K562 (cell line): ENCODE measurements at regions not wholly inside any gene's neighbourhood (a gene's known extent, or its start where the extent isn't known, plus 50 kb on each side); places are given as distances from the start of the nearest gene placed in this dataset.

Experiments used
- ATAC-seq: fragments of 200-7000 bp; cut with Tn5 transposase; 3 replicates; pipeline ENCODE4 v1.9.1; 2020; ENCODE audit warnings: moderate library complexity
- BruUV-seq: library from RNA; stranded (reverse); fragments of 400-500 nt; replicated peaks from 2 replicates; lab custom pipeline; 2021; lab: Mats Ljungman, UMichigan
- CTCF ChIA-PET: fragments of 300-600 bp; formaldehyde crosslinking; extraction: SDS; loops from one replicate; lab custom pipeline; 2021; ENCODE audit warnings: low intra/inter-chr PET ratio; lab: Yijun Ruan, JAX
- POLR2A ChIA-PET: fragments of 300-600, 350-650 bp; sonication (Branson Sonifier 250); formaldehyde crosslinking; extraction: SDS; loops from one replicate; lab custom pipeline; 2021; ENCODE audit warnings: antibody characterized with exemption, inconsistent platforms; lab: Yijun Ruan, JAX
- DNase-seq, 4 experiments: peaks; one replicate each; pipeline versions ENCODE4 v3.0.0 to v3.0.0-alpha.2; 2011 to 2018; ENCODE audit warnings: low spot score in 3 of 4, mixed read lengths in 3 of 4; ENCODE audit errors: extremely low read depth in 1 of 4
- FAIRE-seq: peaks from 2 replicates; lab custom pipeline; 2011; peaks lifted over from hg19 to GRCh38; lab: Jason Lieb, UNC
- H2AFZ ChIP-seq: 2 replicates; pipeline ENCODE4 v1.6.0; 2011; ENCODE audit warnings: low read depth, low read length, control low read depth, inconsistent platforms
- H3K27ac ChIP-seq: fragments of 200-600 bp; 3 replicates; pipeline ENCODE4 v1.8.0; 2011; ENCODE audit warnings: low read depth, mild to moderate bottlenecking, control low read depth, inconsistent platforms, low read length, moderate library complexity, mixed read lengths; ENCODE audit errors: extremely low read depth
- H3K27me3 ChIP-seq, 2 experiments: fragments of 300-600 bp in 1 of 2; 2 replicates in 1 of 2; 3 replicates in 1 of 2; pipeline versions ENCODE4 v1.6.0 to v1.8.0; 2011; ENCODE audit warnings: inconsistent platforms in 2 of 2, low read length in 2 of 2, mild to moderate bottlenecking in 1 of 2, mixed read lengths in 1 of 2, moderate library complexity in 1 of 2; ENCODE audit not compliant: control insufficient read depth in 2 of 2, insufficient read depth in 2 of 2
- H3K36me3 ChIP-seq: fragments of 300-600 bp; 3 replicates; pipeline ENCODE4 v1.8.0; 2011; ENCODE audit warnings: mild to moderate bottlenecking, low read length, inconsistent platforms; ENCODE audit not compliant: control insufficient read depth, insufficient read depth
- H3K4me1 ChIP-seq, 2 experiments: fragments of 200-600 bp in 1 of 2; replicated peaks in 1 of 2; 2 replicates in 1 of 2; 3 replicates in 1 of 2; pipeline versions ENCODE4 v1.5.1 to v1.8.0; 2011; ENCODE audit warnings: inconsistent platforms in 2 of 2, low read length in 2 of 2, mild to moderate bottlenecking in 1 of 2, mixed read lengths in 1 of 2, moderate library complexity in 1 of 2; ENCODE audit not compliant: control insufficient read depth in 2 of 2, insufficient read depth in 2 of 2
- H3K4me2 ChIP-seq: 2 replicates; pipeline ENCODE4 v1.6.1; 2011; ENCODE audit warnings: low read length, control low read depth, inconsistent platforms, mixed read lengths; ENCODE audit not compliant: insufficient read depth
- H3K4me3 ChIP-seq: fragments of 200-600 bp; sonication (generic), shearing (Covaris generic); 2 replicates; pipeline ENCODE4 v1.5.1; 2016; ENCODE audit warnings: control low read depth, inconsistent platforms
- H3K79me2 ChIP-seq: fragments of 200-600 bp; 3 replicates; pipeline ENCODE4 v1.8.0; 2011; ENCODE audit warnings: low read length, inconsistent platforms; ENCODE audit not compliant: control insufficient read depth, insufficient read depth
- H3K9ac ChIP-seq, 2 experiments: 2 replicates each; pipeline versions ENCODE4 v1.6.0 to v1.6.1; 2011; ENCODE audit warnings: low read depth in 2 of 2, low read length in 2 of 2, control low read depth in 1 of 2, inconsistent platforms in 1 of 2, mild to moderate bottlenecking in 1 of 2, mixed read lengths in 1 of 2; ENCODE audit not compliant: insufficient read depth in 1 of 2
- H3K9me1 ChIP-seq: one replicate; pipeline ENCODE4 v1.6.0; 2011; ENCODE audit warnings: inconsistent platforms, mild to moderate bottlenecking, low read length, moderate library complexity; ENCODE audit not compliant: control insufficient read depth, insufficient read depth
- H3K9me3 ChIP-seq: replicated peaks from 2 replicates; pipeline ENCODE4 v1.5.1; 2011; ENCODE audit warnings: low read depth, low read length, inconsistent platforms; ENCODE audit not compliant: control insufficient read depth, insufficient read depth
- H4K20me1 ChIP-seq: replicated peaks from 2 replicates; pipeline ENCODE4 v1.6.1; 2011; ENCODE audit warnings: low read length, inconsistent platforms, mixed read lengths; ENCODE audit not compliant: control insufficient read depth, insufficient read depth
- ADNP ChIP-seq: fragments of 200-800 bp; sonication (Bioruptor generic); IDR thresholded peaks from 2 replicates; pipeline ENCODE4 v1.6.1; 2016; ENCODE audit warnings: missing genetic modification characterization, missing compliant biosample characterization
- BCOR ChIP-seq: fragments of 450-650 bp; IDR thresholded peaks from 2 replicates; pipeline ENCODE4 v1.6.1; 2016
- HCFC1 ChIP-seq: IDR thresholded peaks from 2 replicates; pipeline ENCODE4 v1.6.1; 2012; ENCODE audit warnings: low read depth, low read length, improper control_type of control experiment
- HNRNPUL1 ChIP-seq: fragments of 200-400 bp; formaldehyde crosslinking; IDR thresholded peaks from 2 replicates; pipeline ENCODE4 v1.6.1; 2017; ENCODE audit warnings: low read length
- KAT2B ChIP-seq: IDR thresholded peaks from one replicate; pipeline ENCODE4 v1.6.1; 2012; ENCODE audit warnings: low read depth, mild to moderate bottlenecking, control low read depth, inconsistent platforms, low read length, moderate library complexity
- MEF2A ChIP-seq: IDR thresholded peaks from 2 replicates; pipeline ENCODE4 v1.6.1; 2011; ENCODE audit warnings: low read depth, mild to moderate bottlenecking, low read length, moderate library complexity; ENCODE audit not compliant: control insufficient read depth
- NFYB ChIP-seq: IDR thresholded peaks from 2 replicates; pipeline ENCODE4 v1.6.1; 2011; ENCODE audit warnings: mild to moderate bottlenecking, moderate library complexity; ENCODE audit not compliant: insufficient read length; ENCODE audit errors: extremely low read depth
- RBM25 ChIP-seq: fragments of 200-400 bp; formaldehyde crosslinking; IDR thresholded peaks from 2 replicates; pipeline ENCODE4 v1.6.1; 2018; ENCODE audit warnings: low read length, low read depth, moderate library complexity; ENCODE audit not compliant: severe bottlenecking
- in situ Hi-C: fragments of 300-500 bp; cut with MboI; formaldehyde crosslinking; loops from 4 replicates; pipeline ENCODE4 v1.15.0; 2018; ENCODE audit warnings: inconsistent platforms, mixed read lengths
- intact Hi-C: fragments of 100-400 bp; cut with micrococcal nuclease; formaldehyde crosslinking; loops from 2 replicates; pipeline ENCODE4 v1.14.2; 2022
- TF ChIP-seq, protein P1 (sequence below): fragments of 250-450 bp; sonication (Bioruptor Pico); IDR thresholded peaks from 2 replicates; pipeline ENCODE4 v1.4.0; 2020
- TF ChIP-seq, protein P2 (sequence below): fragments of 450-650 bp; IDR thresholded peaks from 2 replicates; pipeline ENCODE4 v1.6.1; 2016; ENCODE audit warnings: low read depth, mild to moderate bottlenecking, moderate library complexity
- TF ChIP-seq, protein P3 (sequence below): sonication (generic); formaldehyde crosslinking; IDR thresholded peaks from 2 replicates; pipeline ENCODE4 v1.8.0; 2022; ENCODE audit warnings: missing genetic modification reagents, mild to moderate bottlenecking, borderline replicate concordance
- TF ChIP-seq, protein P4 (sequence below): fragments of 450-650 bp; formaldehyde crosslinking; IDR thresholded peaks from 2 replicates; pipeline ENCODE4 v1.4.0; 2022; ENCODE audit warnings: mild to moderate bottlenecking, moderate library complexity

DNA sequence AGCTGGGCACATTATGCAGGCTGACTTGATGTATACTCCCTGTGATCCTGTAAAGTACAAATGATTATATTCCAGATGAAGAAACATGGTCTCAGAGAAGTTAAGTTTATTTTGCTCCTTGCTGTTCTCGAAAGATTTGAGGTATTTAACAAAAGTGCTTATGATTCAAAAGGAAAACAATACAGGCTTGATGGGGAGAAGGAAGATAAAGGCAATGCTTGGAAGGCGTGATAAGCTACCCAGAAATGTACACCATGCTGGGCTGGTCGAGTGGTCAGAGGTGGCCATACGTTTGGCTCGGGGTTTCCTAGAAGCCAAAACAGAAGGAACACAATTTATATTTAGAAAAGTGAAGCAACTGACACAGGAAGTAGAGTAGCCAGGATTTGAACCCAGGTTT lies 201.0 kb downstream of the KTN1 start (continued):
- TF ChIP-seq HCFC1 (no peak), MEF2A (no peak), HNRNPUL1 (no peak)
- TF ChIP-seq, all 486 proteins: peak for 13

DNA sequence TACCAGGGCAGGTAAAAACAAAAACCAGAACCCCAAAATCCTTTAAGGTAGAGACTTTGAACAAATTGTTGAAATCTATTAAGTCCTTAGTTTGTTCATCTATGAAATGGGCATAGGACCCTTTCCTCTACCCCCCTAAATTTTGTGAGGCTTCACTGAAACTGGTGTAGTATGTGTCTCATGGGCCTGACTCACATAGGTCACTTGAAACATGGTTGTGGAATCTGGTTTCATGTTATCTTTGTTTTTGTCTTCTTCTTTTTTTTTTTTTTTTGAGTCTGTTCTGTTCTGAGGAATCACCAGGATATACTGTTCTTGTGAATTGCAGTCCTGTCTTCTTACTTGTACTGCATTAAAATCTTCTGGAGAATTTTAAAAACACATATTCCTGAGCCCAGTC lies 202.2 kb downstream of the KTN1 start:
- H3K4me2 ChIP-seq: no peak overlapping the region
- no peaks in the 10 kb centered on the region for H3K79me2 ChIP-seq
- no peaks in the 10 kb centered on the region; a peak in 1 of 5 replicates for H3K27me3 ChIP-seq
- no peak overlapping the region for H3K27ac ChIP-seq
- 0 out of 3 replicates have a peak, but pooled peaks cover 2% of the 10 kb centered on the region for H3K36me3 ChIP-seq
- ATAC-seq (no peak), FAIRE-seq (no peak)
- H3K9me1 ChIP-seq: no peaks in the 10 kb centered on the region
- H3K4me3 ChIP-seq: no peak overlapping the region
- ChIA-PET POLR2A (interaction anchor here (0.6 to 1.2 kb wide), 2 partner anchors 13 to 211 kb away, joined by 3 to 4 read pairs; no protein-coding TSS in a partner anchor), CTCF (no interaction called here)
- in situ Hi-C loops: no loop called here
- no TSS peak for BruUV-seq
- TF ChIP-seq ADNP (tag) (0 out of 2 replicates have a peak, but pooled peaks have one; percentile 22), KAT2B (no peak), BCOR (0 out of 2 replicates have a peak, but pooled peaks have one; percentile 42), NFYB (no peak), RBM25 (peak; percentile 83)
- TF ChIP-seq, protein P1, sequence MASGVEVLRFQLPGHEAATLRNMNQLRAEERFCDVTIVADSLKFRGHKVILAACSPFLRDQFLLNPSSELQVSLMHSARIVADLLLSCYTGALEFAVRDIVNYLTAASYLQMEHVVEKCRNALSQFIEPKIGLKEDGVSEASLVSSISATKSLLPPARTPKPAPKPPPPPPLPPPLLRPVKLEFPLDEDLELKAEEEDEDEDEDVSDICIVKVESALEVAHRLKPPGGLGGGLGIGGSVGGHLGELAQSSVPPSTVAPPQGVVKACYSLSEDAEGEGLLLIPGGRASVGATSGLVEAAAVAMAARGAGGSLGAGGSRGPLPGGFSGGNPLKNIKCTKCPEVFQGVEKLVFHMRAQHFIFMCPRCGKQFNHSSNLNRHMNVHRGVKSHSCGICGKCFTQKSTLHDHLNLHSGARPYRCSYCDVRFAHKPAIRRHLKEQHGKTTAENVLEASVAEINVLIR (CRISPR knock-in tag): no peak
- TF ChIP-seq, protein P2, sequence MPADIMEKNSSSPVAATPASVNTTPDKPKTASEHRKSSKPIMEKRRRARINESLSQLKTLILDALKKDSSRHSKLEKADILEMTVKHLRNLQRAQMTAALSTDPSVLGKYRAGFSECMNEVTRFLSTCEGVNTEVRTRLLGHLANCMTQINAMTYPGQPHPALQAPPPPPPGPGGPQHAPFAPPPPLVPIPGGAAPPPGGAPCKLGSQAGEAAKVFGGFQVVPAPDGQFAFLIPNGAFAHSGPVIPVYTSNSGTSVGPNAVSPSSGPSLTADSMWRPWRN: no peak
- TF ChIP-seq, protein P3, sequence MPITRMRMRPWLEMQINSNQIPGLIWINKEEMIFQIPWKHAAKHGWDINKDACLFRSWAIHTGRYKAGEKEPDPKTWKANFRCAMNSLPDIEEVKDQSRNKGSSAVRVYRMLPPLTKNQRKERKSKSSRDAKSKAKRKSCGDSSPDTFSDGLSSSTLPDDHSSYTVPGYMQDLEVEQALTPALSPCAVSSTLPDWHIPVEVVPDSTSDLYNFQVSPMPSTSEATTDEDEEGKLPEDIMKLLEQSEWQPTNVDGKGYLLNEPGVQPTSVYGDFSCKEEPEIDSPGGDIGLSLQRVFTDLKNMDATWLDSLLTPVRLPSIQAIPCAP (CRISPR knock-in tag): no peak
- TF ChIP-seq, protein P4, sequence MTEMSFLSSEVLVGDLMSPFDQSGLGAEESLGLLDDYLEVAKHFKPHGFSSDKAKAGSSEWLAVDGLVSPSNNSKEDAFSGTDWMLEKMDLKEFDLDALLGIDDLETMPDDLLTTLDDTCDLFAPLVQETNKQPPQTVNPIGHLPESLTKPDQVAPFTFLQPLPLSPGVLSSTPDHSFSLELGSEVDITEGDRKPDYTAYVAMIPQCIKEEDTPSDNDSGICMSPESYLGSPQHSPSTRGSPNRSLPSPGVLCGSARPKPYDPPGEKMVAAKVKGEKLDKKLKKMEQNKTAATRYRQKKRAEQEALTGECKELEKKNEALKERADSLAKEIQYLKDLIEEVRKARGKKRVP (CRISPR knock-in tag): no peak
- TF ChIP-seq, all 486 proteins: peak for 3
- Histone ChIP-seq H3K9me3 (no peaks in the 10 kb centered on the region), H3K9ac (no peak overlapping the region), H2AFZ (no peak overlapping the region), H4K20me1 (no peaks in the 10 kb centered on the region), H3K4me1 (peaks cover 0 to 20% of the 10 kb centered on the region in 2 experiments; a peak in 4 of 5 replicates)
- intact Hi-C loops: no loop called here
- DNase-seq: no peak
